ENCODE measurements at regions not wholly inside any gene's neighbourhood (a gene's known extent, or its start where the extent isn't known, plus 50 kb on each side); places are given as distances from the start of the nearest gene placed in this dataset.

DNA sequence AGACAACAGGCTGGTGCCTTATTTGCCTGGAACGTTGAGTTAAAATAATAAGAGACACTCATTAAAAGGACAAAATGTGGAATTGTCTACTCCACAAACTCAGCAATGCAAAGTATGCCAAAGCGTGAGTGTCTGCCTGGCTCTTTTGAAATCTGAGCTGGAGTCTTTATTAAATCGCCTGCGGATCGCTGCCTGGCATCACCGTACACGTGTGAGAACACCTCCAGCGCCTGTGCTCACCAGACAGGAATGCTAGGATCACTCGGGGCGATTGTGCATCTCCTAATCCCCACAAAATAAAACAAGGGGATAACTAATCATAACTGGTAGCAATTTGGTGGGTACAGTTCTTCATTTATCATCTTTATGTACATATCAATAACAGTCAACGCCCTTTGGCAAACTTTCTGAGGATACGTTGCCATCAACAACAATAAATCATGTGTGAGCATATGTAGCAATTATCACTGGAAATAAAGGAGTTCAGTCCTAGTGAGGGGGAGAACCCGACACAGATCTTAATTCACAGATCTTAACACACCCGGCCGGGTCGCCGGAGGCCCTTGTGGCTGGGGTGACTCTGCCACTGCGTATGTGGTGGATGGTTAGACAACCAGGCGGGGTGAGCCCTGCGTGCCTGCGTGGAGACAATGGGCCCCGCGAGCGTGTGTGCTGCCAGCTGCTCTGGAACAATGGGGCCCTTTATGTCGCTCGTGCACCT, 284.9 kb upstream of the IRX1 start:
- Histone ChIP-seq H3K27ac (ENCODE audit: low read length) (no peak overlapping the region), H3K79me2 (ENCODE audit: insufficient read depth, low read length) (no peaks in the 10 kb centered on the region), H3K27me3 (ENCODE audit: insufficient read depth, low read length, poor library complexity) (no peaks in the 10 kb centered on the region), H3K4me3 (ENCODE audit: low read depth in 1 of 2, low read length in 2 of 2) (no peak overlapping the region), H4K20me1 (ENCODE audit: insufficient read depth, low read length) (no peaks in the 10 kb centered on the region), H2AFZ (ENCODE audit: low read depth, low read length) (no peak overlapping the region), H3K9me3 (ENCODE audit: insufficient read depth, low read length, severe bottlenecking) (peaks cover 11% of the 10 kb centered on the region), H3K36me3 (ENCODE audit: insufficient read depth, low read length) (no peaks in the 10 kb centered on the region), H3K9ac (ENCODE audit: low read depth, low read length) (no peak overlapping the region), H3K4me1 (ENCODE audit: insufficient read depth, low read length) (no peaks in the 10 kb centered on the region), H3K4me2 (ENCODE audit: insufficient read depth, low read length) (no peak overlapping the region)
- TF ChIP-seq CTCF (IDR thresholded peaks at IDR 0.05; ENCODE audit: borderline replicate concordance, extremely low read depth, low read length, poor library complexity, severe bottlenecking) (no peak), EZH2 (IDR thresholded peaks at IDR 0.05; ENCODE audit: borderline replicate concordance, low read depth, low read length, severe bottlenecking) (no peak)
- ATAC-seq (ENCODE audit: insufficient read depth, low read depth) (no peak), DNase-seq (no peak)

- Histone ChIP-seq H3K27me3 (ENCODE audit: insufficient read depth, low read length, poor library complexity) (no peaks in the 10 kb centered on the region), H3K9ac (ENCODE audit: low read depth, low read length) (no peak overlapping the region), H3K27ac (ENCODE audit: low read length) (no peak overlapping the region), H3K4me1 (ENCODE audit: insufficient read depth, low read length) (no peaks in the 10 kb centered on the region), H3K4me3 (ENCODE audit: low read depth in 1 of 2, low read length in 2 of 2) (no peak overlapping the region), H4K20me1 (ENCODE audit: insufficient read depth, low read length) (no peaks in the 10 kb centered on the region), H2AFZ (ENCODE audit: low read depth, low read length) (no peak overlapping the region), H3K79me2 (ENCODE audit: insufficient read depth, low read length) (no peaks in the 10 kb centered on the region), H3K4me2 (ENCODE audit: insufficient read depth, low read length) (no peak overlapping the region), H3K9me3 (ENCODE audit: insufficient read depth, low read length, severe bottlenecking) (peaks cover 11% of the 10 kb centered on the region), H3K36me3 (ENCODE audit: insufficient read depth, low read length) (no peaks in the 10 kb centered on the region)
- ATAC-seq (ENCODE audit: insufficient read depth, low read depth) (no peak), DNase-seq (no peak)
- no peak for TF ChIP-seq CTCF (IDR thresholded peaks at IDR 0.05; ENCODE audit: borderline replicate concordance, extremely low read depth, low read length, poor library complexity, severe bottlenecking)
- TF ChIP-seq EZH2 (IDR thresholded peaks at IDR 0.05; ENCODE audit: borderline replicate concordance, low read depth, low read length, severe bottlenecking): no peak
These were observed 286.1 kb upstream of the IRX1 start for GRCh38 chr5:3309538-3309937.

- no peak overlapping the region for H3K4me2 ChIP-seq (ENCODE audit: insufficient read depth, low read length)
- no peaks in the 10 kb centered on the region for H3K79me2 ChIP-seq (ENCODE audit: insufficient read depth, low read length)
- no peaks in the 10 kb centered on the region for H3K36me3 ChIP-seq (ENCODE audit: insufficient read depth, low read length)
- no peak for ATAC-seq (ENCODE audit: insufficient read depth, low read depth)
- H3K27me3 ChIP-seq (ENCODE audit: insufficient read depth, low read length, poor library complexity): no peaks in the 10 kb centered on the region
- no peak for TF ChIP-seq CTCF (IDR thresholded peaks at IDR 0.05; ENCODE audit: borderline replicate concordance, extremely low read depth, low read length, poor library complexity, severe bottlenecking)
- no peak for TF ChIP-seq EZH2 (IDR thresholded peaks at IDR 0.05; ENCODE audit: borderline replicate concordance, low read depth, low read length, severe bottlenecking)
- no peaks in the 10 kb centered on the region for H4K20me1 ChIP-seq (ENCODE audit: insufficient read depth, low read length)
- H3K4me3 ChIP-seq (ENCODE audit: low read depth in 1 of 2, low read length in 2 of 2): no peak overlapping the region
- DNase-seq: no peak
- H3K9me3 ChIP-seq (ENCODE audit: insufficient read depth, low read length, severe bottlenecking): peaks cover 11% of the 10 kb centered on the region
- no peaks in the 10 kb centered on the region for H3K4me1 ChIP-seq (ENCODE audit: insufficient read depth, low read length)
- no peak overlapping the region for H3K9ac ChIP-seq (ENCODE audit: low read depth, low read length)
- no peak overlapping the region for H3K27ac ChIP-seq (ENCODE audit: low read length)
- no peak overlapping the region for H2AFZ ChIP-seq (ENCODE audit: low read depth, low read length)
These were observed 287.5 kb upstream of the IRX1 start for GRCh38 chr5:3307982-3308621.

Measured in DND-41 (cell line).